Body of pancreas (tissue), 4 donors: ENCODE measurements at regions not wholly inside any gene's neighbourhood (a gene's known extent, or its start where the extent isn't known, plus 50 kb on each side); places are given as distances from the start of the nearest gene placed in this dataset.

Experiments used
- CTCF ChIP-seq, 7 experiments: fragments of 450-650 bp in 4 of 7; fragments of 200-600 bp in 3 of 7; sonication (generic) in 3 of 7; IDR thresholded peaks; one replicate each; pipeline ENCODE4 v1.5.1; 2016 to 2019; ENCODE audit warnings: antibody characterized with exemption in 7 of 7
- POLR2A ChIP-seq, 3 donors: fragments of 450-650 bp; IDR thresholded peaks; one replicate each; pipeline ENCODE4 v1.6.1; 2016; ENCODE audit warnings: antibody characterized with exemption in 3 of 3, mild to moderate bottlenecking in 2 of 3

GRCh38 chr5:56552612-56553268 is 262.6 kb upstream of the MAP3K1 start:
- TF ChIP-seq CTCF (IDR thresholded peaks at IDR 0.05) (no peak), POLR2A (IDR thresholded peaks at IDR 0.05) (no peak)
